Germinal center (tissue), 1 donor: ENCODE measurements at regions not wholly inside any gene's neighbourhood (a gene's known extent, or its start where the extent isn't known, plus 50 kb on each side); places are given as distances from the start of the nearest gene placed in this dataset.
"Not testable (repeated sequence)": the region's sequence is repeated elsewhere in the genome, so short reads cannot be mapped to it uniquely, and the experiment has no call there.

Source experiments
- DNase-seq: peaks from one replicate; pipeline ENCODE4 v3.0.0; 2012; ENCODE audit warnings: mixed read lengths, low spot score

- DNase-seq = no peak
These were observed 71.5 kb upstream of the DAAM1 start for GRCh38 chr14:59116984-59117415.

GRCh38 chr14:59117754-59118528 is 70.5 kb upstream of the DAAM1 start:
- DNase-seq = no peak

- no peak for DNase-seq
These were observed 67.5 kb upstream of the DAAM1 start for GRCh38 chr14:59120921-59121320.

GRCh38 chr14:59123531-59123930 is 64.9 kb upstream of the DAAM1 start:
- DNase-seq = no peak

- no peak for DNase-seq
These were observed 64.5 kb upstream of the DAAM1 start for GRCh38 chr14:59123975-59124374.

GRCh38 chr14:59125156-59125555 is 63.3 kb upstream of the DAAM1 start:
- DNase-seq = no peak

GRCh38 chr14:59126714-59127436 is 61.6 kb upstream of the DAAM1 start:
- peak; percentile 56 for DNase-seq

GRCh38 chr14:59127437-59127732 is 61.1 kb upstream of the DAAM1 start:
- DNase-seq = no peak

- DNase-seq = no peak
These were observed 58.0 kb upstream of the DAAM1 start for GRCh38 chr14:59130462-59130861.

GRCh38 chr14:59131938-59132795 is 56.3 kb upstream of the DAAM1 start:
- no peak for DNase-seq

GRCh38 chr14:59132796-59133494 is 55.5 kb upstream of the DAAM1 start:
- no peak for DNase-seq

GRCh38 chr14:59133709-59134108 is 54.8 kb upstream of the DAAM1 start:
- no peak for DNase-seq

- DNase-seq = no peak
These were observed 54.2 kb upstream of the DAAM1 start for GRCh38 chr14:59134307-59134706.

GRCh38 chr14:59137256-59137655 is 51.2 kb upstream of the DAAM1 start:
- DNase-seq = no peak

GRCh38 chr14:59138576-59138975 is 49.9 kb upstream of the DAAM1 start:
- not testable (repeated sequence) for DNase-seq
